DMS153 (cell line): ENCODE measurements at regions not wholly inside any gene's neighbourhood (a gene's known extent, or its start where the extent isn't known, plus 50 kb on each side); places are given as distances from the start of the nearest gene placed in this dataset.
"Not testable (repeated sequence)": the region's sequence is repeated elsewhere in the genome, so short reads cannot be mapped to it uniquely, and the experiment has no call there.

Source experiments
- DNase-seq: peaks from one replicate; lab custom pipeline; 2025; lab: John Stamatoyannopoulos, UW

GRCh38 chr2:52698408-52698807 is 1069.2 kb upstream of the CHAC2 start:
- no peak for DNase-seq

- DNase-seq, result no peak
These were observed 1069.9 kb upstream of the CHAC2 start for GRCh38 chr2:52697690-52698089.

GRCh38 chr2:52695731-52696130 is 1071.9 kb upstream of the CHAC2 start:
- DNase-seq, result no peak

- DNase-seq, result no peak
These were observed 1080.7 kb upstream of the CHAC2 start for GRCh38 chr2:52686935-52687334.

- DNase-seq, result no peak
These were observed 1091.5 kb upstream of the CHAC2 start for GRCh38 chr2:52676056-52676455.

GRCh38 chr2:52668724-52669123 is 1098.9 kb upstream of the CHAC2 start:
- DNase-seq, result no peak

GRCh38 chr2:52659546-52659945 is 1108.1 kb upstream of the CHAC2 start:
- DNase-seq, result no peak

GRCh38 chr2:52658598-52658997 is 1109.0 kb upstream of the CHAC2 start:
- DNase-seq, result no peak

- DNase-seq, result no peak
These were observed 1127.9 kb upstream of the CHAC2 start for GRCh38 chr2:52639692-52640091.

- no peak for DNase-seq
These were observed 1135.1 kb upstream of the CHAC2 start for GRCh38 chr2:52632543-52632942.

- no peak for DNase-seq
These were observed 1137.7 kb upstream of the CHAC2 start for GRCh38 chr2:52629944-52630343.

GRCh38 chr2:52629531-52629930 is 1138.1 kb upstream of the CHAC2 start:
- no peak for DNase-seq

- DNase-seq, result no peak
These were observed 1145.3 kb upstream of the CHAC2 start for GRCh38 chr2:52622266-52622665.

- no peak for DNase-seq
These were observed 1154.5 kb upstream of the CHAC2 start for GRCh38 chr2:52613064-52613463.

GRCh38 chr2:52611759-52612158 is 1155.8 kb upstream of the CHAC2 start:
- DNase-seq, result no peak

GRCh38 chr2:52608030-52608429 is 1159.6 kb upstream of the CHAC2 start:
- no peak for DNase-seq

- no peak for DNase-seq
These were observed 1170.3 kb upstream of the CHAC2 start for GRCh38 chr2:52597346-52597745.

GRCh38 chr2:52594026-52594425 is 1173.6 kb upstream of the CHAC2 start:
- no peak for DNase-seq

GRCh38 chr2:52584071-52584470 is 1183.5 kb upstream of the CHAC2 start:
- not testable (repeated sequence) for DNase-seq

GRCh38 chr2:52572469-52572894 is 1195.1 kb upstream of the CHAC2 start:
- DNase-seq, result no peak

- no peak for DNase-seq
These were observed 1195.9 kb upstream of the CHAC2 start for GRCh38 chr2:52571380-52572347.

GRCh38 chr2:52570716-52571115 is 1196.9 kb upstream of the CHAC2 start:
- no peak for DNase-seq

GRCh38 chr2:52563151-52563550 is 1204.5 kb upstream of the CHAC2 start:
- no peak for DNase-seq

- DNase-seq, result no peak
These were observed 1209.3 kb upstream of the CHAC2 start for GRCh38 chr2:52558265-52558664.
